HG03135 (cell line): ENCODE measurements at regions not wholly inside any gene's neighbourhood (a gene's known extent, or its start where the extent isn't known, plus 50 kb on each side); places are given as distances from the start of the nearest gene placed in this dataset.

ENCODE experiments used
- ATAC-seq: cut with Tn5 transposase; IDR thresholded peaks from one replicate; pipeline ENCODE4 v1.9.1; 2021; ENCODE audit warnings: mild to moderate bottlenecking, moderate library complexity; ENCODE audit not compliant: unreplicated experiment

- no peak for ATAC-seq
Measured at GRCh38 chr9:86732514-86733171, 214.7 kb downstream of the GAS1 start.

DNA sequence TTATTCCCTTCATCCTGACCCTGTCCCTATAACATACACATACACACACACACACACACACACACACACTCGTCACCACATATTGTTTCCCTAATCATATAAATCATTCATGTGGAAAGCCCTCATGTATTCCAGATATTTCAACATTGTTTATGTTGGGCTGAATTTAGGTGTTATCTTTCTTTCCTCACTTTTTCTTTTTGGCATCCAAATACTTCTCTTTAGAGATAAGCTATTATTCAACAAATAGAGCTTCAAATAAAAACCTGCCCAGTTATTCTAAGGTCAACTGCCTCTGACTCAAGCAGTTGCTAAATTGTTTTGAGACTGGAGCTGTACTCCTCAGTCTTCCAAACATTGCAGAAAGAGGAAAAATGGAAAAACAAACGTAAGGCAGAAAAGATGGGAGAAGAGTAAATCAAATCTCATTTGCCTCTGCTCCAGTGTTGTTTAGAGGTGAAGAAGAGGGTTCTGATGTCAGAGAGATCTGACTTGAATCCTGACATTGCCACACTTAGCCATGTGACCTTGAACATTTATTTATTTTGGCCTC is 215.7 kb downstream of the GAS1 start:
- no peak for ATAC-seq

- ATAC-seq, result no peak
Measured at GRCh38 chr9:86730163-86730928, 217.0 kb downstream of the GAS1 start.

- no peak for ATAC-seq
Measured at GRCh38 chr9:86724529-86724928, 222.8 kb downstream of the GAS1 start.

GRCh38 chr9:86723346-86723745 is 224.0 kb downstream of the GAS1 start:
- ATAC-seq, result no peak

GRCh38 chr9:86722706-86723075 is 224.6 kb downstream of the GAS1 start:
- ATAC-seq, result no peak

DNA sequence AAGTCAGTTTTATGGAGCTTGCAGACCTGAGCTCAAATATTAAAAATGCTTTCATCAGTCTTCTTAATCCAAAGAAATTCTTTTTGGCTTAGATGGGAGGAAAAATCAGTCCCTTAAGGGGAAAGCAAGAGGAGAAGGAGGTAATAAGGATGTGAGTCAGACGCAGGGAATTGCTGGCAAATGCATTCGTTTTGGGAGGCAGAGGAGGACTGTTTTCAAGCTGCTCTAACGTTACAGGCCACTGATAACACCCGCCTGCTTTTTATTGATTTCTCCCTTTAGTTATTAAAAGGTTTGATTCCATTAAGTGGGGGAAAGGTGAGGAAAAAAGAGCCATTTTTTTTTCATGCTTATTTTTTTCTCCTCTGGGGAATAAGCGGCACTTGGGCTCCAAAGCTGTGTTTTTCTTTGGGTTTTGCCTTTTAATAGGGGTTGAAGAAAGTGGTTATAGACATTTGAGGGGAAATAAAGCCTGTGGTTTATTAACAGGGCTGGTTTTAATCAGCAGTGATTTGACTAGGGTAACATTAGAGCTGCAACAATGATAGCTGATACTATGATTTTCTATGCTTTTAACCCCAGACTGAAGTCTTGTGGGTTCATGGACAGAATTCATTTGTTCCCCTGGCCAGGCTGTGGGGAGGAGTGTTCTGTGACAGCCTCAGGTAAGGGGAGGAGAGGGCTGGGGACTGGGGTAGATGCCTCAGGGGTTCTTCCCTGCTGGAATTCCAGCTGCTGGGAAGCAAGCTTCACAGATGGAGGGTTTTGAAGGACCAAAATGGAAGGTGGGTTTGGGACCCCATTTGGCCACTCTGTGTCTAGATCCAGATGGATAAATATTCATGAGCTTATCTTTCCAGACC is 225.2 kb downstream of the GAS1 start:
- ATAC-seq, result no peak

DNA sequence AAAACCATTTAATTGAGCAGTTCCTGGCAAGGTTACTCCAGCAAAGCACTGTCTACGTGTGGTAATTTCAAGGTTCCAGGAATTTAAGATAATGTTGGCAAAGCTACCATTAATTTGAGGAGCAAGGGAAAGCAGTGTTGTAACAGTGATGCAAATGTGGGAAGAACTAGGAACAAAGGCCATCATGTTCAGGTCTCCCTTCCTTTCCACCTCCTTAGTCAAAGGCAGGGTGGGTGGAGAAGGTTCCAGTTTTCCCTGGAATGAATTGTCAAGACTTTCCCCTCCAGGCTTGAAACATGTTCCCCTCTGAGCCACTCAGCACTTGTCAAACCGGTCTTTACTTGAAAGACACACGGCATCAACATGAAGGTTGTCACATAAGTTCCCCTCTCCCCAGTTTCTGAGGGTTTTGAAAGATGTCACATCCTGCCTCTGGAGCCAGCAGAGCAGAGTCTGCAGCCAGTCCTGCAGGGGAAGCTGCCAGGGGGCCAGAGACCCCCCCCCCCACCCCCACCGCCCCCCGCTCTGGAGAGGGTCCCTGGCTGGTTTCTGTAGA is 226.0 kb downstream of the GAS1 start:
- ATAC-seq, result no peak

GRCh38 chr9:86720639-86721225 is 226.6 kb downstream of the GAS1 start:
- ATAC-seq, result no peak

DNA sequence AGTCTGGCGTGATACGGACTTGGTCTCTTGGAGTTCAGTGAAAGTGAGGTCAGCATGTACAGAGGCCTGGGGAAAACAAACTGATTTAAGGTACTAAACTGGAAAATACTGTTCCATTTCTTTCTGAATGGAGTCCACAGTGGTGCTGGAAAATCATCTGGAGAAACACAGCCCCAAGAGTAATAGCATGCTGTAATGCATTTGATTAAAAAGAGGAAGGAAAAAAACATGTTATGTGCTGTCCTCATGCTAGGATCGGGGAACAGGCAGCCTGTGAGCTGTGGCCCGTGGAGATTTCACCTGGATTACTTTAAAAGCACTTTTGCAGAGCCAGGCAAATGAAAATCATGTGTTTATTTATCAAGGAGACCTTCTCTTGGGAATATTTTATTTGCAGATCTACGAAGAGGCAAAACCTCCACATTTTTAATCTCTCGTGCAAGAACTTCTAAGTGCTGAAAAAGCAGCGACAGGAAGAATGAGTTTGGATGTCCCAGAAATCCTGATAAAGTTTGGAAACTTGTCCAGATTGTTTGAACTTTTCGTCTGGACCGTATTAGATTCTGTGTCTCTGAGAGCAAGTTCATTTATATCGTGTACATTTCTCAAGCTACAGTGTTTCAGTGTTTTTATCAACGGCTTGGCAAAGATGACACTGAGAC is 228.8 kb downstream of the GAS1 start:
- ATAC-seq, result no peak

DNA sequence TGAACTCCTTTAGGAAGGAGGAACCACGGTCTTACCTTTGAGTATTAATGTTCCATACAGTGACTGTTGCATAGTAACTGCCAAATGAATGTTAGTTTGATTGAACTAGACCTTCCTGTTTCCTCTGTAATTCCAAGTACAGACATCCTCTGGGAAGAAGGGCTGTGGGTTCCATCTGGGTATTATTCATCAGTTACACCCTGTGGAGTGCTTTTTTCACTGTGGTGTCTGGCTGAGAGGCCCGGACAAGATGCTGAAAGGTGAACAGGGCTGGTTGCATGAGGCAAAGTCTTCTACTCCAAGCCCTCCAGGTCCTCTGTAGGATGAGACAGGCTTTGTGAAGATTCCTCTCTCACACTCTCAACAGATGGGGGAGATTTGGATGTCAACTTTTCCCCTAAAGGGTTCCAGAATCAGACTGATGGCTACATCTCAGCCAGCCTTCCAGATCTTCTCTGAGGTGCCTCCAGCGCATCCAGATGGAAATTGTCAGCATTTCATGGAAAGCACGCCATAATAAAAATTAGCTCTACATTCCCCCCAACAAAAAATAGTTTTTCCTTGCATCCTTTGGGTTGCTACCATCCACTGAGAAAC is 230.9 kb downstream of the GAS1 start:
- no peak for ATAC-seq

GRCh38 chr9:86714999-86715398 is 232.3 kb downstream of the GAS1 start:
- no peak for ATAC-seq

DNA sequence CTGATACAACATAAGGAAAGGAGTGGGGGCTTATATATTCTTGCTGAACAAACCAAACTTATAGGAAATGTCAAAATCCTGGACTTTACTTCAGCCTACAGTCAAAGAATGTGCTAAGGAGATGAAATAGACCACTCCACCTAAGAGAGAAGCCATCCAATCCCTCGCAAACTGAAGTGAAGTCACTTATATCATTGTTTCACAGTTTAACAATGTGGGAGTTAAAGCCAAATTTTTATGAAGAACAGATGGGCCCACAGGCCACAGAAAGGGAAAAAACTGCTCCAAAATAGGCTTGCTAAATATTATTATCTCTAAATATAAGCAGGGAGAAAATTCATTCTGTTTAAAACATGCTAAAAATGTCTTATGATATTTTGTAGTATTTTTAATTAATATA is 233.3 kb downstream of the GAS1 start:
- ATAC-seq, result no peak

DNA sequence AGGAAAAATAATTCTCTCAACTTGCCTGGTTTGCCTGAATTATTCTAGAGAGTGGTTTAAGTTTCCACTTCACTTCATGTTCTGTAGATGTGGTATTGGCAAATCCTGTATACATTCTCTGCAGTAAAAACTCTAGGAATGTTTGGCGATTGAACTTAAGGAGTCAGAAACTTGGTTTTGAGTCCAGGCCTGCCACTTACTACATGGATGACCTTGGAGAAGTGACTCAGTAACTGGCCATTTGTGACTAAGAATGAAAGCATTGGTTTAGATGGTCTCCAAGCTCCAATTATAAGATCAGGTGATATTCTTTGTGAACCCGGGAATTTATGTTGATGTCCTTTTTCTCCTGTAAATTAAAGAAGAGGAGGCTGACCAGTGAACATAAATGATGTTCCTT is 233.8 kb downstream of the GAS1 start:
- ATAC-seq, result no peak

DNA sequence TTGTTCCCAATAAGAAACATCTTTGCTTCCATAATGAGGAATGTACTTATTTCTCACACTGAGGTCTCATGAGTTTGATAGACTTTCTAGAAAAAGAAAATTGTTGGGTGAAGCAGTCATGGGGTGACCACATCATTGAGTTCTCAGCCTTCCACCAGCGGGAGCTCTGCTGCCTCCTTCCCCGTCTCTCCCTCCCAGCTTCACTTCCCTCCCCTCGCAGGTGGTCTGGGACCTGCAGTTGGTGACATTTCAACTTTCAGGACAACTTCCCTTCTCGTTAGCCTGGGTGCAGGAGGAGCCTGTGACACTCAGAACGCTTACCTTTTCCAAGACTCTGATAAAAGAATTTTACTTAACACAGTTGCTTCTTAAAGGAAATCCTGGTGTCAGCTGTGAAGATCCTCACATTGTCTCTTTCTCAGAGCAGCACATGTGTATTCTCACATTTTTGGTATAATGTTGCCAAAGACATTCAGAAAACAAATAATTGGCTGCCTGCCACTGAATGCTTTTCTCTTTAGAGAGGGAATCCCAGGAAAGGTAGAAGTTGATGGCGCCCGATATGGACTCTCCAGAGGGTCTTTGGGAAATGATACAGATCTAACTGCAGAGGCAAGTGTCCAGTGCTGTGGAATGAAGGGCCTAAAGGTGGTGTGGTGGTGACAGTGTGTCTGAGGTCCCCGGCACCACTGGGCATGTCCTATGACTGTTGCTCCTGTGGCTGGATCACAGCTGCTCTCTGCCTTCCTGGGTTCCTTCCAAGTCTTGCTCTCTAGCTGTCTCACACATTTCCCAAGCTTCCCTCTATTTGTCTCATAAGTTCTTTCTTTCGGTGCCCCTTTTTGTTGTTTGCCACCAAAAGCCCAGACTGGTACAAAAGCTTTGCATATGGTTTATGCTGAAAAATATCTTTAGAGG is 238.1 kb downstream of the GAS1 start:
- ATAC-seq, result no peak

- no peak for ATAC-seq
Measured at GRCh38 chr9:86707932-86708510, 239.3 kb downstream of the GAS1 start.

DNA sequence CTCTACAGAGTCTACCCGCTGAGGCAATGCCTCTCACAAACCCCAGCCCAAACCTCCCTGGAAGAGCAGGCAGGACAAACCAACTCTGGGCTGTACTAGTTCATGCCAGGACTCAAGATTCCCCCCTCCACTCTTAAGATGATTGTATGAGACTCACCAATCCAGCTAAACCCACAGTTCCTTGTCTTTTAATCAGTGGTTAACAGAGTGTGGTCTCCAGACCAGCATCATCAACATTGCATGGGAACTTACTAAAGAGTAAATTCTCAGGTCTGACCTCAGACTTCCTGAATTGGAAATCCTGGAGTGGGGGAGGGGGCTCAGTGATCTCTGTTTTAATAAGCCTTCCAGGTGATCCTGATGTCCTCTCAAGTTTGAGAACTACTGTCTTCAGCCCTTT is 240.9 kb downstream of the GAS1 start:
- no peak for ATAC-seq

- ATAC-seq, result no peak
Measured at GRCh38 chr9:86705490-86705889, 241.8 kb downstream of the GAS1 start.
